AG09309 (cell line): ENCODE measurements at regions not wholly inside any gene's neighbourhood (a gene's known extent, or its start where the extent isn't known, plus 50 kb on each side); places are given as distances from the start of the nearest gene placed in this dataset.

Experiments
- DNase-seq: peaks from one replicate; pipeline ENCODE4 v3.0.0-alpha.2; 2010; ENCODE audit warnings: low read depth
- H3K4me3 ChIP-seq: 2 replicates; pipeline ENCODE4 v1.5.1; 2011; ENCODE audit warnings: mild to moderate bottlenecking, low read depth, low read length, moderate library complexity; ENCODE audit not compliant: control insufficient read depth
- TF ChIP-seq, protein P1 (sequence below): IDR thresholded peaks from 2 replicates; pipeline ENCODE4 v1.5.1; 2011; ENCODE audit warnings: mild to moderate bottlenecking, low read depth, low read length, inconsistent platforms; ENCODE audit not compliant: insufficient read depth, control insufficient read depth; ENCODE audit errors: missing control alignments

DNA sequence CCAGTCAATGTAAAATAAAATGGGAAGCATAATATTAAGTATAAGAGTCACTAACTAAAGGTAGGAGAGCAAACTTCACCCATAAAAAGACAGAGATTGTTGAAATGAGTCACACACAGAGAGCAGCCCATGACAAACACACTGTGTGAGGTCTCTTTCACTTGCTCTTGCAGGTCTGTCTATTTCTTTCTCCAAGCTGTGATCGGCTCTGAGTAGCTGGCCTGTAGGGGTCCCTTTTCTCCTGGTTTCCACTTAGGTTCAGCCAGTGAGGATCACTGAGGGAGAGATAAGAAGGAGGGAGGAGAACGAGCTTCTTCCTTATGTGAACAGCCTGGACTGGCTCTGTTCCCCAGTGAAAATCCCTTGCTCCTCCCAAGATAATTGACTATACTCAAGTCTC, 133.7 kb upstream of the HS3ST3A1 start:
- DNase-seq = no peak
- TF ChIP-seq, protein P1, sequence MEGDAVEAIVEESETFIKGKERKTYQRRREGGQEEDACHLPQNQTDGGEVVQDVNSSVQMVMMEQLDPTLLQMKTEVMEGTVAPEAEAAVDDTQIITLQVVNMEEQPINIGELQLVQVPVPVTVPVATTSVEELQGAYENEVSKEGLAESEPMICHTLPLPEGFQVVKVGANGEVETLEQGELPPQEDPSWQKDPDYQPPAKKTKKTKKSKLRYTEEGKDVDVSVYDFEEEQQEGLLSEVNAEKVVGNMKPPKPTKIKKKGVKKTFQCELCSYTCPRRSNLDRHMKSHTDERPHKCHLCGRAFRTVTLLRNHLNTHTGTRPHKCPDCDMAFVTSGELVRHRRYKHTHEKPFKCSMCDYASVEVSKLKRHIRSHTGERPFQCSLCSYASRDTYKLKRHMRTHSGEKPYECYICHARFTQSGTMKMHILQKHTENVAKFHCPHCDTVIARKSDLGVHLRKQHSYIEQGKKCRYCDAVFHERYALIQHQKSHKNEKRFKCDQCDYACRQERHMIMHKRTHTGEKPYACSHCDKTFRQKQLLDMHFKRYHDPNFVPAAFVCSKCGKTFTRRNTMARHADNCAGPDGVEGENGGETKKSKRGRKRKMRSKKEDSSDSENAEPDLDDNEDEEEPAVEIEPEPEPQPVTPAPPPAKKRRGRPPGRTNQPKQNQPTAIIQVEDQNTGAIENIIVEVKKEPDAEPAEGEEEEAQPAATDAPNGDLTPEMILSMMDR = peak; percentile 17
- no peak overlapping the region for H3K4me3 ChIP-seq

DNA sequence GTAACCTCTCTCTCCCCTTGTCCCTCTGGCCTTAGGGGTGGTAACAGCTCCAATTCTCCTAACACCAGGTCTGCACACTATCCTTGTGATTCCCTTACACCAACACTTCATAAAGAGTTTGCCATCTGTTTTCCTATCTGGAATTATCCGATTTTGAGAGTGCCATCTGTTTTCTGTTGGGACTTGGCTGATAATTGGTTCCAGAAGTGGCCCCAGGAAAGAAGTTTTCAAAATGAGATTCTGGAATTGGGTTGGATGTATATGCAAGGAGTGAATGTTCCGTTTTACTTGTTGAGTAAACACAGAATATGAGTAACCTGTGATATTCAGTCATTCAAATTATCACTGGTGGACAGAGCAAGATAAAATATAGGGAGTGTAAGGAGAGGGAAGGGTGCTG, 134.1 kb upstream of the HS3ST3A1 start:
- no peak overlapping the region for H3K4me3 ChIP-seq
- TF ChIP-seq, protein P1 = no peak
- no peak for DNase-seq

DNA sequence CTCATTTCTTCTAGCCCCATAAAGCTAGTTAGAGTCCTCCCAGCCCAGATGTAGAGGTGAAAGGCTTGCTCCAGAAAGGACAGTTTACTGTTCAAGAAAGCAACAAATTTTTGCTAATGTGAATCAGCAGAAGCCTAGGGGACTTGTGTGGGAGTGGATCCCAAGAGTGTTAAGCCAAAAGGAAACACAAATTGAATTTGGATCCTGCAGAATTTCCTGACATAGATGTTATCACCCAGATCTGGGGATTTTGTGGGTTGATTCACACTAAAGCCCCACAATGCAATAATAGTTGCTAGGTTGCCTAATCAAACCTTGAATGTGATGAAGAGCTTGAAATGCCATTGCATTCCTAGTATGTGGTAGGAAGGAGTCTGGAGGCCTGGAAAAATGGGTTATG, 135.2 kb upstream of the HS3ST3A1 start:
- TF ChIP-seq, protein P1 = no peak
- DNase-seq = peak; percentile 73
- H3K4me3 ChIP-seq = no peak overlapping the region

DNA sequence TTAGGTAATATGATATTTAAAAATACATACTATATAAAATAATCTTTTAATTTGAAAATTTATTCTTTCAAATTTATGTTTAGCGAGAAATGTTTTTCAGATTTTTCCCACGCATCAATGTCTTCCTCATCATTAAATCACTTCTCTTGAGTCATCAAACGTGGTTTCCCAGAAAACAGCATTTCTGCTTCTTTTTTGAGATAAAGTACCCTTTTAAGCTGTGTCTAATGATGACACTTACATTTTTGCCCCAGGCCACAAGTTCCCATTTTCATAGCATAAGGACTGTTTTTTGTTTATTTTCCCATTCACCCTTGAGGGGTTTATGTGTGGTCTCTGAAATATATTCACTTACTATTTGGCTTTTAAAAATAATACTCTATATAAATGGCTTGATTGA, 139.0 kb upstream of the HS3ST3A1 start:
- TF ChIP-seq, protein P1 = no peak
- DNase-seq = no peak
- no peak overlapping the region for H3K4me3 ChIP-seq

DNA sequence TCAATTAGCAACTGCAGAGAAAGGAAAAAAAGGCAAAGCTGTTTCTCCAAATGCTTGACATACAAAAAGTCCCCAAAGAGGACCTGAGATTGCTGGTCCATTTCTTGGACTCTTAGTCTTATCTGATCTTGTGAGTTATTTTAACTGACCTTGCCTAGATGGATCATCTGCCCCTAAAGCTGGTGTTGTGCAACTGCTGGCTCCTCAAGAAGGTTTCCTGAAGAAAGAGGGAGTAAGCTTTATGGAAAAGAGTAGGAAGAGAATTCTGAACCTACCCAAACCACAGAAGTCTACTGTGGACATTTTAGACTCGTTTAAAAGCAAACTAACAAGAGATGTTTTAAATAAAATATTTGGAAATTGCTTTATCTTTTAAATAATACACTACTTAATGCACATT, 140.0 kb upstream of the HS3ST3A1 start:
- no peak overlapping the region for H3K4me3 ChIP-seq
- no peak for DNase-seq
- TF ChIP-seq, protein P1 = no peak

DNA sequence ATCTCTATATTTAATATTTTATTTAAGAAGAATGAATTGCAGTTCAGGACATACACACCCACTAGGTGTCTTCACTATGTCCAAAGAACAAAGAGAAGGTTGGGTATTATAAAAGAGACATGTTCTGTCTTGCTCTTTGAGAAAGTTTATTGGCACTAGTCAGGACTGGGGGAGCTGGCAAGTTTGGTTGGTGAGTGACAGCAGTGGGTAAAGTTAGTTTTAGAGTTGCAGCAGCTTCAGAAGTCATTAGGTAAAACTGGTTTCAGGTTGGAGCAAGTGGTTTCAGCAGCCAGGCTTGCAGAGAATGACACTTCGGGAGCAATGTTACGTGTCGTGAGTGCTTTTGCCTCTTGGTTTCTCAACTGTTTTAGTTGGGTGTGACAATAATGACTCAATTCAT, 142.2 kb upstream of the HS3ST3A1 start:
- no peak for DNase-seq
- TF ChIP-seq, protein P1 = no peak
- H3K4me3 ChIP-seq = no peak overlapping the region

DNA sequence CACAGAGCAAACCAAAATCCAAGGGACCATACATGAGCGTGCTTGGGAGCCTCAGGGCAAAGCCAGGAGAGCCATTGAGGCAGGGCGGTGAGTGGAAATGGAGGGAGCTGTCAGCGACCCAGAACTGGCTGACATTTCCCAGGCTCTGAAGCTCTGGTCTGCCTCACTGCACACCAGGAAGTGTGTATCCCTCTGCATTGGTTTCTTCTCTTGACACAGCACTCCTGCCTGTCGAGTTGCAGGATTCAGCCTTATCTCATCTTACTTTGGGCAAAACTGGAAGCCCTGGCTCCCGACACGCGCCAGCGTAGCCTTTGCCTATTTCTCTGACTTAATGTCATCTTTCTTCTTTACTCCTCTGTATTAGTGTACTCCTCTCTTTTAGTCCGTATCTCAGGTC, 144.7 kb upstream of the HS3ST3A1 start:
- TF ChIP-seq, protein P1 = no peak
- no peak for DNase-seq
- H3K4me3 ChIP-seq = no peak overlapping the region
